Transverse colon (tissue), 4 donors: ENCODE measurements at regions not wholly inside any gene's neighbourhood (a gene's known extent, or its start where the extent isn't known, plus 50 kb on each side); places are given as distances from the start of the nearest gene placed in this dataset.

Experiments used
- POLR2AphosphoS5 ChIP-seq, 3 donors: sonication (generic); formaldehyde crosslinking; IDR thresholded peaks; one replicate each; pipeline ENCODE4 v1.6.1; 2016; ENCODE audit warnings: antibody characterized with exemption in 3 of 3
- TF ChIP-seq, protein P1 (sequence below), 5 experiments: fragments of 200-600 bp in 3 of 5; fragments of 450-650 bp in 2 of 5; sonication (generic) in 3 of 5; IDR thresholded peaks; 1 replicate in 2 of 5; 2 replicates in 3 of 5; pipeline ENCODE4 v1.5.1; 2016 to 2017; ENCODE audit warnings: antibody characterized with exemption in 5 of 5, inconsistent platforms in 3 of 5, mild to moderate bottlenecking in 2 of 5, moderate library complexity in 1 of 5

GRCh38 chr1:79550402-79550801 is 543.9 kb upstream of the ADGRL4 start:
- TF ChIP-seq, protein P1, sequence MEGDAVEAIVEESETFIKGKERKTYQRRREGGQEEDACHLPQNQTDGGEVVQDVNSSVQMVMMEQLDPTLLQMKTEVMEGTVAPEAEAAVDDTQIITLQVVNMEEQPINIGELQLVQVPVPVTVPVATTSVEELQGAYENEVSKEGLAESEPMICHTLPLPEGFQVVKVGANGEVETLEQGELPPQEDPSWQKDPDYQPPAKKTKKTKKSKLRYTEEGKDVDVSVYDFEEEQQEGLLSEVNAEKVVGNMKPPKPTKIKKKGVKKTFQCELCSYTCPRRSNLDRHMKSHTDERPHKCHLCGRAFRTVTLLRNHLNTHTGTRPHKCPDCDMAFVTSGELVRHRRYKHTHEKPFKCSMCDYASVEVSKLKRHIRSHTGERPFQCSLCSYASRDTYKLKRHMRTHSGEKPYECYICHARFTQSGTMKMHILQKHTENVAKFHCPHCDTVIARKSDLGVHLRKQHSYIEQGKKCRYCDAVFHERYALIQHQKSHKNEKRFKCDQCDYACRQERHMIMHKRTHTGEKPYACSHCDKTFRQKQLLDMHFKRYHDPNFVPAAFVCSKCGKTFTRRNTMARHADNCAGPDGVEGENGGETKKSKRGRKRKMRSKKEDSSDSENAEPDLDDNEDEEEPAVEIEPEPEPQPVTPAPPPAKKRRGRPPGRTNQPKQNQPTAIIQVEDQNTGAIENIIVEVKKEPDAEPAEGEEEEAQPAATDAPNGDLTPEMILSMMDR (IDR thresholded peaks at IDR 0.05): no peak
- TF ChIP-seq POLR2AphosphoS5 (IDR thresholded peaks at IDR 0.05): no peak
